ENCODE measurements at regions not wholly inside any gene's neighbourhood (a gene's known extent, or its start where the extent isn't known, plus 50 kb on each side); places are given as distances from the start of the nearest gene placed in this dataset.

DNA sequence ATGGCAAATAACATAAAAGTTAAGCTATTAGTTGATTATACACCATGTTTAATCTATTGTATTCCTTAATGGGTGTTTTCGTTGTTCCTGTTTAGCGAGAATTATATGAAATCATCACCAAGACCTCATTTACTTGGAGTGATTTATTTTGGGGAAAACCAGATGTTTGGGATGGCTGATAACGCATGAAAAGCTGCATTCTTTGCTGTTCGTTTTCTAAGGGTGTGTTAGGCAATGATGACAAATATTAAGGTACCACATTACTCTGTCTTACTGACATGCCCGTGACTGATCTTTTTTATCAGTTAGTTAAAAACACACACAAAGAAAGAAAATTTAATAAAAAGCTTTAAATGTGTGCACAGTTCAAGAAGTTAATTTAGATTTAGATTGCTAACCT, 176.4 kb downstream of the ZFP64 start:
- TF ChIP-seq, protein P1, sequence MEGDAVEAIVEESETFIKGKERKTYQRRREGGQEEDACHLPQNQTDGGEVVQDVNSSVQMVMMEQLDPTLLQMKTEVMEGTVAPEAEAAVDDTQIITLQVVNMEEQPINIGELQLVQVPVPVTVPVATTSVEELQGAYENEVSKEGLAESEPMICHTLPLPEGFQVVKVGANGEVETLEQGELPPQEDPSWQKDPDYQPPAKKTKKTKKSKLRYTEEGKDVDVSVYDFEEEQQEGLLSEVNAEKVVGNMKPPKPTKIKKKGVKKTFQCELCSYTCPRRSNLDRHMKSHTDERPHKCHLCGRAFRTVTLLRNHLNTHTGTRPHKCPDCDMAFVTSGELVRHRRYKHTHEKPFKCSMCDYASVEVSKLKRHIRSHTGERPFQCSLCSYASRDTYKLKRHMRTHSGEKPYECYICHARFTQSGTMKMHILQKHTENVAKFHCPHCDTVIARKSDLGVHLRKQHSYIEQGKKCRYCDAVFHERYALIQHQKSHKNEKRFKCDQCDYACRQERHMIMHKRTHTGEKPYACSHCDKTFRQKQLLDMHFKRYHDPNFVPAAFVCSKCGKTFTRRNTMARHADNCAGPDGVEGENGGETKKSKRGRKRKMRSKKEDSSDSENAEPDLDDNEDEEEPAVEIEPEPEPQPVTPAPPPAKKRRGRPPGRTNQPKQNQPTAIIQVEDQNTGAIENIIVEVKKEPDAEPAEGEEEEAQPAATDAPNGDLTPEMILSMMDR (IDR thresholded peaks at IDR 0.05) = no peak
- TF ChIP-seq POLR2A (IDR thresholded peaks at IDR 0.05) = no peak

Measured in tibial nerve (tissue), 3 donors.